ENCODE measurements at regions not wholly inside any gene's neighbourhood (a gene's known extent, or its start where the extent isn't known, plus 50 kb on each side); places are given as distances from the start of the nearest gene placed in this dataset.

- in situ Hi-C loops (cut with HindIII; ENCODE audit: low pct_ligation_motif_present, low pct_unique_long_range_greater_than_20kb, low sequenced_read_pairs), result no loop called here
- no peak for DNase-seq
Observed at GRCh38 chr6:33967966-33968724, 164.3 kb upstream of the MLN start.

- in situ Hi-C loops (cut with HindIII; ENCODE audit: low pct_ligation_motif_present, low pct_unique_long_range_greater_than_20kb, low sequenced_read_pairs), result no loop called here
- DNase-seq, result no peak
Observed at GRCh38 chr6:33967265-33967767, 163.5 kb upstream of the MLN start.

DNA sequence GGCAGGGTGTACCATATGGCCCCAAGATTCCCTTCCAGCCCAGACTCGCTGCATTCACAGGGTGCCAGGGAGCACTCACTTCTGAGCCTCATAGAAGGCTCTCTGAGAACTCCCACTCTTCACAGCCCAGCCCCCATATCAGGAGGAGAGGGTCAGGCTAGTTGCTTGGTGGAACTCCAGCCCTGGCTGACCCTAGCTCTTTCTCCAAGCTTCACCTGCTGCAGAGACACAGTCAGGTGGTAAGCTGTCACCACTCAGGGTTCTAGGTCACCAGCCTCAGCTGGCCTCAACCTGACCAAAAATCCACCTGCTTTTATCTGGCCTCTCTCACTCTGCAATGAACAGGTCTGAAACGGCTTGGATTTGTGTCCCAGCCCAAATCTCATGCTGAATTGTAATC lies 162.7 kb upstream of the MLN start:
- DNase-seq, result no peak
- in situ Hi-C loops (cut with HindIII; ENCODE audit: low pct_ligation_motif_present, low pct_unique_long_range_greater_than_20kb, low sequenced_read_pairs), result no loop called here

GRCh38 chr6:33965766-33966165 lies 162.0 kb upstream of the MLN start:
- no peak for DNase-seq
- in situ Hi-C loops (cut with HindIII; ENCODE audit: low pct_ligation_motif_present, low pct_unique_long_range_greater_than_20kb, low sequenced_read_pairs), result no loop called here

- no peak for DNase-seq
- in situ Hi-C loops (cut with HindIII; ENCODE audit: low pct_ligation_motif_present, low pct_unique_long_range_greater_than_20kb, low sequenced_read_pairs), result no loop called here
Observed at GRCh38 chr6:33964387-33964786, 160.6 kb upstream of the MLN start.

DNA sequence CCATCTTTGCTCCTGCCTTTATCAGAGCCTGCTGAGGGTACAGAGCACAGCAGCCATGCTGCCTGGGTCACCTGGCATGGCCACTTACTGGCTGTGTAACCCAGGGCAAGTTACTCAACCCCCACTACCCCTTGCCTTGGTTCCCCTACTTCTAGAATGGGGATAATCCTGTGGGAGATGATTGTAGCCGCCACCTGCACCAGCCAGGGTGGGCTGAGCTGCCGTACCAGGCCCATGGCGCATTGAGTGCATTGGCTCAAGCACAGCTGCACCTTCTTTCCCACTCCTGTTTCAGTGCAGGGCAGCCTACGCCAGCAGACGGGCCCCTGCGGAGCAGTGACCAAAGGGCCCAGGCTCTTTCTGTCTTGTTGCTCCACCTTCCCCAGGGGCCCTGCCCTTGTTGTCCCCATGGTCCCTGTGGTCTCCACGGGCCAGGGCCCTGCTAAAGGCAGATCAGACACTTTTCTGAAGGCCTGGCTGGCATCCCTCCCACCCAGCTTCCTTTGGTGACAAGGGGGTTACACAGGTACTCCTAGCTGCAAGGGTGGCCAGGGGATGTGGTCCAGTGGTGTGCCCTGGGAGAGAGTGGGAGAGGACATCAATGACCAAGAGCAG lies 159.4 kb upstream of the MLN start:
- in situ Hi-C loops (cut with HindIII; ENCODE audit: low pct_ligation_motif_present, low pct_unique_long_range_greater_than_20kb, low sequenced_read_pairs), result no loop called here
- no peak for DNase-seq

- in situ Hi-C loops (cut with HindIII; ENCODE audit: low pct_ligation_motif_present, low pct_unique_long_range_greater_than_20kb, low sequenced_read_pairs), result no loop called here
- no peak for DNase-seq
Observed at GRCh38 chr6:33962246-33963027, 158.6 kb upstream of the MLN start.

DNA sequence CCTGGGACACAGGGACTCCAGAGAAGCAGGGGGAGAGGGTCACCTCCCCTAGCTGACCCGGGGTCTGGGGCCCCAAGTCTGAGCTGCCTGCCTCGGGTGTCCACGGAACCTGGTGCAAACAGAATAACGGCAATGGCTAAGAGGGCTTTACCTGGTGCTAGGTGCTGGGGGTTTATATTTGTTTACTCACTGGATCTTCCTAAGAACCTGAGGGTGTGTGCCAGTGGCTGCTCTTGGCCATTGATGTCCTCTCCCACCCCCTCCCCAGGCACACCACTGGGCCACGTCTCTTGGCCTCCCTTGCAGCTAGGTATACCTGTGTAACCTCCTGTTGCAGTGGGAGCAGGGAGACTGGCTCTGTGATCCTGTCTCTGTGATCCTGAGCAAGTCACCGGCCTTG lies 157.9 kb upstream of the MLN start:
- in situ Hi-C loops (cut with HindIII; ENCODE audit: low pct_ligation_motif_present, low pct_unique_long_range_greater_than_20kb, low sequenced_read_pairs), result no loop called here
- DNase-seq, result no peak

- in situ Hi-C loops (cut with HindIII; ENCODE audit: low pct_ligation_motif_present, low pct_unique_long_range_greater_than_20kb, low sequenced_read_pairs), result no loop called here
- DNase-seq, result no peak
Observed at GRCh38 chr6:33960345-33961313, 156.8 kb upstream of the MLN start.

- DNase-seq, result no peak
- in situ Hi-C loops (cut with HindIII; ENCODE audit: low pct_ligation_motif_present, low pct_unique_long_range_greater_than_20kb, low sequenced_read_pairs), result no loop called here
Observed at GRCh38 chr6:33959661-33960344, 156.0 kb upstream of the MLN start.

- in situ Hi-C loops (cut with HindIII; ENCODE audit: low pct_ligation_motif_present, low pct_unique_long_range_greater_than_20kb, low sequenced_read_pairs), result no loop called here
- no peak for DNase-seq
Observed at GRCh38 chr6:33959329-33959651, 155.5 kb upstream of the MLN start.

- DNase-seq, result no peak
- in situ Hi-C loops (cut with HindIII; ENCODE audit: low pct_ligation_motif_present, low pct_unique_long_range_greater_than_20kb, low sequenced_read_pairs), result no loop called here
Observed at GRCh38 chr6:33958526-33959328, 154.9 kb upstream of the MLN start.

GRCh38 chr6:33957892-33958525 lies 154.2 kb upstream of the MLN start:
- in situ Hi-C loops (cut with HindIII; ENCODE audit: low pct_ligation_motif_present, low pct_unique_long_range_greater_than_20kb, low sequenced_read_pairs), result no loop called here
- DNase-seq, result no peak

DNA sequence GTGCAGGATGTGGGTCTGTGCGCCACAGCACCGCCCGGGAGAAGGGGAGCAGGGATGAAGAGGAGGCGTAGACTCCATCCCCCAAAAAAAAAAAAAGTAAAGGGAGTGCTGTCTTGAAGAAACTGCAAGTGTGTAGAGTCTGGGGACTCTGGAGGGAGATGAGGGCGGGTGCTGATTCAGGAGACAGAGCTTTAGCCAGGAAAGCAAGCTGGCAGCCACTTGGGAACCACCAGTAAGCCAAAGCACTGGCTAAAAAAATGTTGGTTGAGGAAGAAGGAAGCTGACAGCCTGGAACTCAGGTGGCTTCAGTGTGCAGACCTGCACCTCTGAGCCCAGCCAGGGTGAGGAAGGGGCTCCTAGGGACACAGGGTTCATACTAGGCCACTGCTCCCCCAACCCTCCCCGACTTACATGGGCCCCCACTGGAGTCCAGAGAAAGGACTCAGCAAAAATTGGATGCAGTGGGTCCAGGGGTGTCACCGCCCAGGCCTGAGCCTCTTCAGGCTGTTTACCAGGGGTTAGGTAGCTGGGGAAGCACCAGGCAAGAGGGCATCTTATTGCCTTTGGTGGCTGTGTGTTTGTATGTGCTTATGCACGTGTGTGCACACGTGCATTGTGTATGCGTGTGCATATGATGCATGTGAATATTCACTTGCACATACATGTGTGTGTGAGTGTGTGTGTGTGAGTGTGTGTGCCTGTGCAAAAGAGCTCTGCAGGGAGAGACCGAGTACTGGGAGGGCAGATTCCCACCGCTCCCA lies 153.5 kb upstream of the MLN start:
- no peak for DNase-seq
- in situ Hi-C loops (cut with HindIII; ENCODE audit: low pct_ligation_motif_present, low pct_unique_long_range_greater_than_20kb, low sequenced_read_pairs), result no loop called here

GRCh38 chr6:33956206-33956605 lies 152.4 kb upstream of the MLN start:
- DNase-seq, result no peak
- in situ Hi-C loops (cut with HindIII; ENCODE audit: low pct_ligation_motif_present, low pct_unique_long_range_greater_than_20kb, low sequenced_read_pairs), result no loop called here

- DNase-seq, result no peak
- in situ Hi-C loops (cut with HindIII; ENCODE audit: low pct_ligation_motif_present, low pct_unique_long_range_greater_than_20kb, low sequenced_read_pairs), result no loop called here
Observed at GRCh38 chr6:33955566-33955965, 151.8 kb upstream of the MLN start.
